ENCODE measurements at regions not wholly inside any gene's neighbourhood (a gene's known extent, or its start where the extent isn't known, plus 50 kb on each side); places are given as distances from the start of the nearest gene placed in this dataset.

DNA sequence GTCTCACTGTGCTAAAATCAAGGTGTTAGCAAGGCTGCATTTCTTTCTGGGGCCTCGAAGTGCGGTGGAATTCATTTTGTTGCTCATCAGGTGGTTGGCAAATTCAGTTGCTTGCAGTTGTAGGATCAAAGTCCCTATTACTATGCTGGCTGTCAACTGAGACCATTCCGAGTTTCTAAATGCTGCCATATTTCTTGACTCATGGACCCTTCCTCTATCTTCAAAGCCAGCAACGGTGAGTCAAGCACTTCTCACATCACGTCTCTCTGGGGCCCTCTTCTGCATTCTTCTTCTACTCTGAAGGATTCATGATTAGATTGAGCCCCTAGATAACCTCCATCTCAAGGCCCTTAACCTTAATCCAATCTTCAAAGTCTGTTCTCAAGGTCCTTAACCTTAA is 619.7 kb downstream of the HACE1 start:
- H3K27me3 ChIP-seq (ENCODE audit: insufficient read depth, low read depth) = no peaks in the 10 kb centered on the region
- H3K4me1 ChIP-seq (ENCODE audit: low read depth, poor library complexity, severe bottlenecking) = no peaks in the 10 kb centered on the region
- no peak overlapping the region for H3K27ac ChIP-seq
- H3K79me2 ChIP-seq (ENCODE audit: insufficient read depth, low read depth) = no peaks in the 10 kb centered on the region
- no peaks in the 10 kb centered on the region for H4K20me1 ChIP-seq (ENCODE audit: insufficient read depth)
- H3K4me3 ChIP-seq (IDR thresholded peaks at IDR 0.05; ENCODE audit: insufficient read depth, low read depth, low read length) = no peak overlapping the region
- no peak overlapping the region for H2AFZ ChIP-seq (ENCODE audit: low read depth)
- H3K4me2 ChIP-seq = no peak overlapping the region
- no peaks in the 10 kb centered on the region for H3K36me3 ChIP-seq (ENCODE audit: insufficient read depth)
- H3K9ac ChIP-seq = no peak overlapping the region
- TF ChIP-seq, protein P1, sequence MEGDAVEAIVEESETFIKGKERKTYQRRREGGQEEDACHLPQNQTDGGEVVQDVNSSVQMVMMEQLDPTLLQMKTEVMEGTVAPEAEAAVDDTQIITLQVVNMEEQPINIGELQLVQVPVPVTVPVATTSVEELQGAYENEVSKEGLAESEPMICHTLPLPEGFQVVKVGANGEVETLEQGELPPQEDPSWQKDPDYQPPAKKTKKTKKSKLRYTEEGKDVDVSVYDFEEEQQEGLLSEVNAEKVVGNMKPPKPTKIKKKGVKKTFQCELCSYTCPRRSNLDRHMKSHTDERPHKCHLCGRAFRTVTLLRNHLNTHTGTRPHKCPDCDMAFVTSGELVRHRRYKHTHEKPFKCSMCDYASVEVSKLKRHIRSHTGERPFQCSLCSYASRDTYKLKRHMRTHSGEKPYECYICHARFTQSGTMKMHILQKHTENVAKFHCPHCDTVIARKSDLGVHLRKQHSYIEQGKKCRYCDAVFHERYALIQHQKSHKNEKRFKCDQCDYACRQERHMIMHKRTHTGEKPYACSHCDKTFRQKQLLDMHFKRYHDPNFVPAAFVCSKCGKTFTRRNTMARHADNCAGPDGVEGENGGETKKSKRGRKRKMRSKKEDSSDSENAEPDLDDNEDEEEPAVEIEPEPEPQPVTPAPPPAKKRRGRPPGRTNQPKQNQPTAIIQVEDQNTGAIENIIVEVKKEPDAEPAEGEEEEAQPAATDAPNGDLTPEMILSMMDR (conservative IDR thresholded peaks at IDR 0.05; ENCODE audit: low read depth, low read length) = no peak

GRCh38 chr6:104229057-104229456 is 630.7 kb downstream of the HACE1 start:
- Histone ChIP-seq H3K27ac (no peak overlapping the region), H4K20me1 (ENCODE audit: insufficient read depth) (no peaks in the 10 kb centered on the region), H3K4me1 (ENCODE audit: low read depth, poor library complexity, severe bottlenecking) (no peaks in the 10 kb centered on the region), H3K9ac (no peak overlapping the region), H3K79me2 (ENCODE audit: insufficient read depth, low read depth) (no peaks in the 10 kb centered on the region), H3K27me3 (ENCODE audit: insufficient read depth, low read depth) (no peaks in the 10 kb centered on the region), H3K36me3 (ENCODE audit: insufficient read depth) (no peaks in the 10 kb centered on the region), H3K4me3 (IDR thresholded peaks at IDR 0.05; ENCODE audit: insufficient read depth, low read depth, low read length) (no peak overlapping the region), H2AFZ (ENCODE audit: low read depth) (no peak overlapping the region), H3K4me2 (no peak overlapping the region)
- TF ChIP-seq, protein P1 (conservative IDR thresholded peaks at IDR 0.05; ENCODE audit: low read depth, low read length) = no peak

DNA sequence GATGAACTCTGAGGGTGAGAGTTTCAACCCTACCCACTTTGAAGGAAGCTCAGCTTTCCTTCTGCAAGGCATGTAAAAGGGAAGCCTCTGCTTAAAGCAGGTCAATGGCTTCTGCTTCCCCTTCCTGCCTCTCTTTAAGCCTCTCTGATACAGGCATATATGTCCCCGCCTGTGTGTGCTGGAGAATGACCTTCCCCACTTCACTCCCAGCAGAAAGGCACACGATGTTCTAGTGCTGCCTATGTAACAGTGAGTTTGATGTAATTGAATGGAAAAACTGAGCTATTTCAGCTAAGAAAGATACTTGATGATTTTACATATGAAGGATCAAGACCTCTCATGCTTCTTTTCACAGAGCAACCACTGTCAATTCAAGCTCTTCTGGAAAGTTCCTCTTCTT is 632.2 kb downstream of the HACE1 start:
- Histone ChIP-seq H3K4me3 (IDR thresholded peaks at IDR 0.05; ENCODE audit: insufficient read depth, low read depth, low read length) (no peak overlapping the region), H2AFZ (ENCODE audit: low read depth) (no peak overlapping the region), H3K79me2 (ENCODE audit: insufficient read depth, low read depth) (no peaks in the 10 kb centered on the region), H3K27me3 (ENCODE audit: insufficient read depth, low read depth) (no peaks in the 10 kb centered on the region), H3K27ac (no peak overlapping the region), H3K4me2 (no peak overlapping the region), H3K36me3 (ENCODE audit: insufficient read depth) (no peaks in the 10 kb centered on the region), H3K9ac (no peak overlapping the region), H3K4me1 (ENCODE audit: low read depth, poor library complexity, severe bottlenecking) (no peaks in the 10 kb centered on the region), H4K20me1 (ENCODE audit: insufficient read depth) (no peaks in the 10 kb centered on the region)
- TF ChIP-seq, protein P1 (conservative IDR thresholded peaks at IDR 0.05; ENCODE audit: low read depth, low read length) = no peak

GRCh38 chr6:104226790-104227446 is 632.8 kb downstream of the HACE1 start:
- H3K9ac ChIP-seq = no peak overlapping the region

More at GRCh38 chr6:104226790-104227446, 632.8 kb downstream of the HACE1 start:
- no peak overlapping the region for H3K4me3 ChIP-seq (IDR thresholded peaks at IDR 0.05; ENCODE audit: insufficient read depth, low read depth, low read length)
- H3K27me3 ChIP-seq (ENCODE audit: insufficient read depth, low read depth) = no peaks in the 10 kb centered on the region
- H3K79me2 ChIP-seq (ENCODE audit: insufficient read depth, low read depth) = no peaks in the 10 kb centered on the region
- H2AFZ ChIP-seq (ENCODE audit: low read depth) = no peak overlapping the region
- H3K4me2 ChIP-seq = no peak overlapping the region
- H3K27ac ChIP-seq = no peak overlapping the region
- TF ChIP-seq, protein P1 (conservative IDR thresholded peaks at IDR 0.05; ENCODE audit: low read depth, low read length) = no peak
- H4K20me1 ChIP-seq (ENCODE audit: insufficient read depth) = no peaks in the 10 kb centered on the region
- H3K4me1 ChIP-seq (ENCODE audit: low read depth, poor library complexity, severe bottlenecking) = no peaks in the 10 kb centered on the region
- no peaks in the 10 kb centered on the region for H3K36me3 ChIP-seq (ENCODE audit: insufficient read depth)
